Progenitor cell of endocrine pancreas (in vitro differentiated cells): ENCODE measurements at regions not wholly inside any gene's neighbourhood (a gene's known extent, or its start where the extent isn't known, plus 50 kb on each side); places are given as distances from the start of the nearest gene placed in this dataset.

Source experiments
- DNase-seq: peaks from one replicate; pipeline ENCODE4 v3.0.0; 2021; ENCODE audit warnings: low spot score; ENCODE audit not compliant: unreplicated experiment
- H3K27ac Mint-ChIP-seq: 2 replicates; pipeline ENCODE4 v1.8.0; 2021; ENCODE audit warnings: mild to moderate bottlenecking, moderate library complexity, mixed read lengths
- H3K27me3 Mint-ChIP-seq: 2 replicates; pipeline ENCODE4 v1.8.0; 2021; ENCODE audit warnings: mixed read lengths
- H3K36me3 Mint-ChIP-seq: 2 replicates; pipeline ENCODE4 v1.8.0; 2022; ENCODE audit warnings: mixed read lengths; ENCODE audit not compliant: insufficient read depth
- H3K4me1 Mint-ChIP-seq: 2 replicates; pipeline ENCODE4 v1.8.0; 2021; ENCODE audit warnings: low read depth, mixed read lengths
- H3K4me3 Mint-ChIP-seq: 2 replicates; pipeline ENCODE4 v1.8.0; 2021; ENCODE audit warnings: low read depth, mild to moderate bottlenecking, moderate library complexity, mixed read lengths
- H3K9me3 Mint-ChIP-seq: 2 replicates; pipeline ENCODE4 v1.8.0; 2021; ENCODE audit warnings: low read depth, mixed read lengths
- TF ChIP-seq, protein P1 (sequence below): fragments of 200-600 bp; sonication (generic); IDR thresholded peaks from one replicate; pipeline ENCODE4 v1.5.0; 2021; ENCODE audit warnings: antibody characterized with exemption, mild to moderate bottlenecking; ENCODE audit not compliant: unreplicated experiment

DNA sequence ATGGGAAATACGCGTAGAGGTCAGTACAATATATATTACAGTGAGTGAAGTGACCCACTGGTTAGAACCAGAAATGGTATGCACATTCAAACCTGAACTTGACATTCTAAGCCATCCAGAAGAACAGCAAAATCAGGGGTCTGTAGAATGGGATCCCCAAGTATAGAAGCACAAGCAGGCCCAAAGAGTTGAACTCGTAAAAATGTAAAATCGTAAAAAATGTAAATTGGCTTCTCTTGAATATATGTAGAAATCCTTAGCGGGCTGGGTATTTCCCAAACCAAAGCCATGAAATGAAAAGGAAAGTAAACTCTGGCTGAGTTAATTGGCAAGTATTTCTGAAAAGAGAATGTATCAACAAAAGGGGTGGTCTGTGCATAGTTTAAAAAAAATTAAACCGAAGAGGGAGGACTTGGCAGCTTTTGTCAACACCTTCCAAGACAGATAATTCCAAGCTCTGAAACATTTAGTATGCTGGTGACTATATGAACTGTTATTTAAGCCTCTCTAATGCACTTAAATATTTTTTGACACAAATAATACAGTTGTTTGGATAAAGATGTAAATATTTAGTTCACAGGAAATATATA lies 1505.6 kb upstream of the FLRT2 start:
- TF ChIP-seq, protein P1, sequence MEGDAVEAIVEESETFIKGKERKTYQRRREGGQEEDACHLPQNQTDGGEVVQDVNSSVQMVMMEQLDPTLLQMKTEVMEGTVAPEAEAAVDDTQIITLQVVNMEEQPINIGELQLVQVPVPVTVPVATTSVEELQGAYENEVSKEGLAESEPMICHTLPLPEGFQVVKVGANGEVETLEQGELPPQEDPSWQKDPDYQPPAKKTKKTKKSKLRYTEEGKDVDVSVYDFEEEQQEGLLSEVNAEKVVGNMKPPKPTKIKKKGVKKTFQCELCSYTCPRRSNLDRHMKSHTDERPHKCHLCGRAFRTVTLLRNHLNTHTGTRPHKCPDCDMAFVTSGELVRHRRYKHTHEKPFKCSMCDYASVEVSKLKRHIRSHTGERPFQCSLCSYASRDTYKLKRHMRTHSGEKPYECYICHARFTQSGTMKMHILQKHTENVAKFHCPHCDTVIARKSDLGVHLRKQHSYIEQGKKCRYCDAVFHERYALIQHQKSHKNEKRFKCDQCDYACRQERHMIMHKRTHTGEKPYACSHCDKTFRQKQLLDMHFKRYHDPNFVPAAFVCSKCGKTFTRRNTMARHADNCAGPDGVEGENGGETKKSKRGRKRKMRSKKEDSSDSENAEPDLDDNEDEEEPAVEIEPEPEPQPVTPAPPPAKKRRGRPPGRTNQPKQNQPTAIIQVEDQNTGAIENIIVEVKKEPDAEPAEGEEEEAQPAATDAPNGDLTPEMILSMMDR, result no peak
- Mint-ChIP-seq H3K27ac (no peak overlapping the region), H3K9me3 (peaks cover 22% of the 10 kb centered on the region), H3K4me1 (no peaks in the 10 kb centered on the region), H3K36me3 (no peaks in the 10 kb centered on the region), H3K27me3 (no peaks in the 10 kb centered on the region), H3K4me3 (no peak overlapping the region)
- no peak for DNase-seq

DNA sequence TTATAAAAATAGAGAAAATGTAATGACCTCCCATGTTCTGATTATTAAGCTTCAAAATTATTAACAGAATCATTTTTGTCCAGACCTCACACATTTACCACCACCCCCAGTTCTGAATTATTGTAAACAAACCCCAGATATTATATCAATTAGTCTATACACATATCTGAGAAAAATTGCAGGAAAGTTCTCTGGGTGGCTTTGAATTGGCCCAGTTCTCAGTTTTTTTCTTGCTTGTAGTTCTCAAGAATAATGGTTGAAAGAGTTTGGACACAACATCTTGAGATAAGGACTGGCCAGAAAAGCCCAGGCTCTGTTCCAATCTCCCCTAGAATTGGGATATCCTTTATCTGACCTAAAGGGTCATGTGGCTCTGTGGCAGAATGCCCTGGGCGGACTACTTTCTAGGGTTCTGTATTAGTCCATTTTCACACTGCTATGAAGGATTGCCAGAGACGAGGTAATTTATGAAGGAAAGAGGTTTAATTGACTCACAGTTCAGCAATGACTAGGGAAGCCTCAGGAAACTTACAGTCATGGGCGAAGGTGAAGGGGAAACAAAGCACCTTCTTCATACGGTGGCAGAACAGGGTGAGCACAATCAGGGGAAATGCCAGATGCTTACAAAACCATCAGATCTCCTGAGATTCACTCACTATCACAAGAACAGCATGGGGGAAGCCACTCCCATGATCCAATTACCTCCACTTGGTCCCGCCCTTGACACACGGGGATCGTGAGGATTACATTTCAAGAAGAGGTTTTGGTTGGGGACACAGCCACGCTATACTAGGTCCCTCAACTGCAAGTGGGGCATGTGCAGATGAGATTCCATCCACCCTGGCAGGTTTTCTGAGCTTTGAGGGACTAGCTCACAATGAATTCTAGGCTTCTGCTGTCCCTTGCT lies 1504.6 kb upstream of the FLRT2 start:
- H3K9me3 Mint-ChIP-seq, result peaks cover 22% of the 10 kb centered on the region
- H3K27ac Mint-ChIP-seq, result no peak overlapping the region
- H3K27me3 Mint-ChIP-seq, result no peaks in the 10 kb centered on the region
- no peaks in the 10 kb centered on the region for H3K36me3 Mint-ChIP-seq
- H3K4me1 Mint-ChIP-seq, result no peaks in the 10 kb centered on the region
- no peak for DNase-seq
- H3K4me3 Mint-ChIP-seq, result no peak overlapping the region
- TF ChIP-seq, protein P1, result no peak

DNA sequence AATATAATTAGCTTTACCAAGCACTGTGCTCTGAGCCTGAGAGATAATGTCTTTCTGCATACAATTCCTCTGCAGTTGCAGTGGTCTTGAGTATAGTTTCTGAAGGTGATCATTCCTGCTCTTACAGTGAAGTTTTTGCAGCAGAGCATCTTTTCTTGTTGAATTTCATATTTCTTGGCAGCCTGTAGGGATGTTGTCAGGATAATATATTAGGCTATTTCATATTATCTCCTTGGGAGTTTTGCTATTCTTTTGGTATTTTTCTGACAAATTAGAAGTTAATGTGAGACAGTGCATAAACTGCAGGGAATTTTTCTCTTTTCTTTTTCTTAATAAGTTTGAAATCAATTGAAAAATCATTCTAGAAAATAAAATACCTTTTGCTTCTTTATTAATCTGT lies 1502.6 kb upstream of the FLRT2 start:
- Mint-ChIP-seq H3K4me1 (no peaks in the 10 kb centered on the region), H3K9me3 (peaks cover 8% of the 10 kb centered on the region), H3K36me3 (no peaks in the 10 kb centered on the region), H3K27ac (no peak overlapping the region), H3K27me3 (no peaks in the 10 kb centered on the region), H3K4me3 (no peak overlapping the region)
- TF ChIP-seq, protein P1, result no peak
- no peak for DNase-seq

DNA sequence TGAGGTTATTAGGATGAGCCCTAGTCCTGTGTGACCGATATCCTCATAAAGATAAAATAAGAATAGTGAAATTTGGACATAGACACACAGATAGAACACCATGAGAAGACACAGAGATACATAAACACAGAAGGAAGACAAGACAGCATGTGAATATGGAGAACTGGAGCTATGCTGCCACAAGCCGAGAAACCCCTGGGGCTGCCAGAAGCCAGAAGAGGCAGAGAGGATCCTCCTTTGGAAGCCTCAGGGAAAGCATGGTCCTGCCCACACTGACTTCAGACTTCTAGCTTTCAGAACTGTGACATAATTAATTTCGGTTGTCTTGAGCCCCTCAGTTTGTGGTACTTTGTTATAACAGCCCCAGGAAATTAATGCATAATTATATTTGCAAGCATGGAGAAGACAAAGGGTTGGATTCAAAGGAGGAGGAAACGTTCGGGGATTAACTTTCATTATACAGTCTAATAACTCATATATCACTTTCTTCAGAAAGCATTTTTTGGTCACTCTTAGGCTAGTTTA lies 1501.8 kb upstream of the FLRT2 start:
- Mint-ChIP-seq H3K9me3 (peaks cover 6% of the 10 kb centered on the region), H3K27ac (no peak overlapping the region), H3K4me1 (no peaks in the 10 kb centered on the region), H3K27me3 (no peaks in the 10 kb centered on the region), H3K36me3 (no peaks in the 10 kb centered on the region), H3K4me3 (no peak overlapping the region)
- DNase-seq, result no peak
- TF ChIP-seq, protein P1, result no peak

DNA sequence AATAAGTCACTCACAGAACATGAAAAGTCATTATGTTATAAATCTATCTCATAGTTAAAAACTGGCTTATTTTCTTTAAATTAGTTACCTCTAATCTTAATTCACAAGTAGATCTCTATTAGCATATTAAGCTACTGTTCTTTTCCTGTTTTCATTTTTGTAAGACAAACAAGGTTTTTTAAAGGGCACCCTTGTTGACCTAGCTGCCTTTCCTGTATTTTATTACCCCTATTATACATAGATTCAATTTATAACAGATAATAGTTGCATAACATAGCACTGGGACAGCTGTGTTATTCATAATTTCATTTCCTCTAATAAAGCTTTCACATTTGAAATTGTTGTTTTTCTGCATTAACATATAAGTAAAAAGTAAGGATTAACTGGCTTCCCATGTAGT lies 1500.7 kb upstream of the FLRT2 start:
- TF ChIP-seq, protein P1, result no peak
- H3K4me1 Mint-ChIP-seq, result no peaks in the 10 kb centered on the region
- H3K9me3 Mint-ChIP-seq, result no peaks in the 10 kb centered on the region
- no peak overlapping the region for H3K27ac Mint-ChIP-seq
- no peaks in the 10 kb centered on the region for H3K36me3 Mint-ChIP-seq
- DNase-seq, result no peak
- no peak overlapping the region for H3K4me3 Mint-ChIP-seq
- no peaks in the 10 kb centered on the region for H3K27me3 Mint-ChIP-seq
